ENCODE measurements at regions not wholly inside any gene's neighbourhood (a gene's known extent, or its start where the extent isn't known, plus 50 kb on each side); places are given as distances from the start of the nearest gene placed in this dataset.

DNA sequence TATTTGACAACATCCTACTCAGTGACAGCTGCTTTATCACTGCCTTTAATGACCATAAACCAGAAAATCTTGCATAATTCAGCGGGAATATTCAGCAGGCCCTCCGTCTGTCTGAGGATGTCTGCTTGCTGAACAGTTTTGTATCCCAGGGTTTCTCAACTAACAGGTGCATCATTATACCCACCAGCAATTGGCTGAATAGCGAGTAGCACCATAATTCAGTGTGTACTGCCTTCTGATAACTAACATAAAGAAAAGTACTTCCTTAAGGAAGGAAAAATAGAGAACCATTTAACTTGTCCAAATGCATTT, 680.1 kb downstream of the GALC start:
- in situ Hi-C loops (cut with MboI; ENCODE audit: low sequenced_read_pairs), result no loop called here
- no peak overlapping the region for H3K18ac ChIP-seq (ENCODE audit: low read depth, low read length)
- no peaks in the 10 kb centered on the region for H4K20me1 ChIP-seq (ENCODE audit: insufficient read depth, low read length)
- H3K23ac ChIP-seq (ENCODE audit: low read depth, low read length), result no peak overlapping the region
- H3K56ac ChIP-seq (ENCODE audit: extremely low read depth, insufficient read depth, low read length), result no peak overlapping the region
- H3K9ac ChIP-seq (ENCODE audit: low read depth, low read length), result no peak overlapping the region
- no peak overlapping the region for H2BK15ac ChIP-seq (ENCODE audit: low read depth, low read length)
- dilution Hi-C loops (cut with HindIII; ENCODE audit: low sequenced_read_pairs, unreplicated experiment), result no loop called here
- no peak for ATAC-seq (ENCODE audit: low read depth)
- BruUV-seq (replicated peaks), result no TSS peak
- intact Hi-C loops (cut with micrococcal nuclease), result no loop called here
- H4K91ac ChIP-seq (ENCODE audit: insufficient read depth, low read depth, low read length), result no peak overlapping the region
- no peaks in the 10 kb centered on the region for H3K79me1 ChIP-seq (ENCODE audit: low read depth in 1 of 2, low read length in 2 of 2)
- H4K8ac ChIP-seq (ENCODE audit: low read depth in 2 of 2, low read length in 2 of 2), result no peak overlapping the region
- H3K27ac ChIP-seq (ENCODE audit: insufficient read depth, low read length), result no peak overlapping the region
- H2AK9ac ChIP-seq (replicated peaks; ENCODE audit: low read depth, low read length, poor library complexity), result no peak overlapping the region
- no peak for DNase-seq
- no peak overlapping the region for H2BK120ac ChIP-seq (ENCODE audit: low read depth, low read length)
- ChIA-PET POLR2A (ENCODE audit: unreplicated experiment) (no interaction called here), CTCF (no interaction called here)
- no peak overlapping the region for H2AK5ac ChIP-seq (ENCODE audit: low read depth, low read length)
- H3K4ac ChIP-seq (ENCODE audit: low read depth, low read length), result no peak overlapping the region
- H3K4me2 ChIP-seq (ENCODE audit: low read depth, low read length), result no peak overlapping the region
- H3K27me3 ChIP-seq (ENCODE audit: control insufficient read depth, insufficient read depth, low read length), result no peaks in the 10 kb centered on the region
- no peak overlapping the region for H2AFZ ChIP-seq (replicated peaks; ENCODE audit: low read length, poor library complexity)
- no peaks in the 10 kb centered on the region for H3K4me1 ChIP-seq (ENCODE audit: control insufficient read depth, insufficient read depth, low read length)
- H3K4me3 ChIP-seq (ENCODE audit: insufficient read depth, low read depth, low read length), result no peak overlapping the region
- no peak overlapping the region for H2BK5ac ChIP-seq (ENCODE audit: low read depth, low read length, poor library complexity, severe bottlenecking)
- no peaks in the 10 kb centered on the region for H3K9me1 ChIP-seq (ENCODE audit: insufficient read depth, low read length)
- no peak overlapping the region for H4K5ac ChIP-seq (ENCODE audit: low read depth, low read length)
- H2BK20ac ChIP-seq (ENCODE audit: low read depth, low read length), result no peak overlapping the region
- H3K14ac ChIP-seq (replicated peaks; ENCODE audit: low read depth, low read length), result no peak overlapping the region
- H3K36me3 ChIP-seq (ENCODE audit: control insufficient read depth, insufficient read depth, low read length), result no peaks in the 10 kb centered on the region
- TF ChIP-seq SMC3 (IDR thresholded peaks at IDR 0.05; ENCODE audit: low read depth, low read length), result no peak
- TF ChIP-seq, protein P1, sequence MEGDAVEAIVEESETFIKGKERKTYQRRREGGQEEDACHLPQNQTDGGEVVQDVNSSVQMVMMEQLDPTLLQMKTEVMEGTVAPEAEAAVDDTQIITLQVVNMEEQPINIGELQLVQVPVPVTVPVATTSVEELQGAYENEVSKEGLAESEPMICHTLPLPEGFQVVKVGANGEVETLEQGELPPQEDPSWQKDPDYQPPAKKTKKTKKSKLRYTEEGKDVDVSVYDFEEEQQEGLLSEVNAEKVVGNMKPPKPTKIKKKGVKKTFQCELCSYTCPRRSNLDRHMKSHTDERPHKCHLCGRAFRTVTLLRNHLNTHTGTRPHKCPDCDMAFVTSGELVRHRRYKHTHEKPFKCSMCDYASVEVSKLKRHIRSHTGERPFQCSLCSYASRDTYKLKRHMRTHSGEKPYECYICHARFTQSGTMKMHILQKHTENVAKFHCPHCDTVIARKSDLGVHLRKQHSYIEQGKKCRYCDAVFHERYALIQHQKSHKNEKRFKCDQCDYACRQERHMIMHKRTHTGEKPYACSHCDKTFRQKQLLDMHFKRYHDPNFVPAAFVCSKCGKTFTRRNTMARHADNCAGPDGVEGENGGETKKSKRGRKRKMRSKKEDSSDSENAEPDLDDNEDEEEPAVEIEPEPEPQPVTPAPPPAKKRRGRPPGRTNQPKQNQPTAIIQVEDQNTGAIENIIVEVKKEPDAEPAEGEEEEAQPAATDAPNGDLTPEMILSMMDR (conservative IDR thresholded peaks at IDR 0.05; ENCODE audit: low read depth, low read length), result no peak
- TF ChIP-seq MAZ (IDR thresholded peaks at IDR 0.05; ENCODE audit: borderline replicate concordance, low read depth, low read length), result no peak
- TF ChIP-seq RAD21 (IDR thresholded peaks at IDR 0.05; ENCODE audit: low read length), result no peak
- TF ChIP-seq, protein P2, sequence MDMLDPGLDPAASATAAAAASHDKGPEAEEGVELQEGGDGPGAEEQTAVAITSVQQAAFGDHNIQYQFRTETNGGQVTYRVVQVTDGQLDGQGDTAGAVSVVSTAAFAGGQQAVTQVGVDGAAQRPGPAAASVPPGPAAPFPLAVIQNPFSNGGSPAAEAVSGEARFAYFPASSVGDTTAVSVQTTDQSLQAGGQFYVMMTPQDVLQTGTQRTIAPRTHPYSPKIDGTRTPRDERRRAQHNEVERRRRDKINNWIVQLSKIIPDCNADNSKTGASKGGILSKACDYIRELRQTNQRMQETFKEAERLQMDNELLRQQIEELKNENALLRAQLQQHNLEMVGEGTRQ (IDR thresholded peaks at IDR 0.05; ENCODE audit: low read depth, low read length), result no peak
- no peak for TF ChIP-seq FOS (IDR thresholded peaks at IDR 0.05; ENCODE audit: low read depth, low read length)
- TF ChIP-seq RFX5 (IDR thresholded peaks at IDR 0.05; ENCODE audit: low read depth, low read length), result no peak
- no peak for TF ChIP-seq NFE2L2 (IDR thresholded peaks at IDR 0.05; ENCODE audit: low read depth, low read length)
- no peak for TF ChIP-seq RCOR1 (IDR thresholded peaks at IDR 0.05; ENCODE audit: insufficient replicate concordance, low read length)
- no peak for TF ChIP-seq POLR2A (IDR thresholded peaks at IDR 0.05; ENCODE audit: low read depth, low read length)
- no peak for TF ChIP-seq MXI1 (IDR thresholded peaks at IDR 0.05; ENCODE audit: borderline replicate concordance, low read depth, low read length)
- no peak for TF ChIP-seq MAFK (IDR thresholded peaks at IDR 0.05; ENCODE audit: low read depth, low read length)
- TF ChIP-seq, protein P3, sequence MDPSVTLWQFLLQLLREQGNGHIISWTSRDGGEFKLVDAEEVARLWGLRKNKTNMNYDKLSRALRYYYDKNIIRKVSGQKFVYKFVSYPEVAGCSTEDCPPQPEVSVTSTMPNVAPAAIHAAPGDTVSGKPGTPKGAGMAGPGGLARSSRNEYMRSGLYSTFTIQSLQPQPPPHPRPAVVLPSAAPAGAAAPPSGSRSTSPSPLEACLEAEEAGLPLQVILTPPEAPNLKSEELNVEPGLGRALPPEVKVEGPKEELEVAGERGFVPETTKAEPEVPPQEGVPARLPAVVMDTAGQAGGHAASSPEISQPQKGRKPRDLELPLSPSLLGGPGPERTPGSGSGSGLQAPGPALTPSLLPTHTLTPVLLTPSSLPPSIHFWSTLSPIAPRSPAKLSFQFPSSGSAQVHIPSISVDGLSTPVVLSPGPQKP (IDR thresholded peaks at IDR 0.05; ENCODE audit: borderline replicate concordance, low read depth, low read length), result no peak
- TF ChIP-seq CEBPB (IDR thresholded peaks at IDR 0.05; ENCODE audit: low read depth, low read length), result no peak
- TF ChIP-seq BHLHE40 (IDR thresholded peaks at IDR 0.05; ENCODE audit: low read depth, low read length), result no peak
- TF ChIP-seq CHD1 (IDR thresholded peaks at IDR 0.05; ENCODE audit: low read depth, low read length), result no peak
- WGBS, 2 experiments (ENCODE audit: extremely low coverage in 2 of 2, insufficient read length in 1 of 2), result no CpG with 5 or more reads among the region's 3 CpGs
- 0 out of 2 replicates have a peak, but pooled peaks cover 2% of the 10 kb centered on the region for H3K9me3 ChIP-seq (ENCODE audit: control insufficient read depth, insufficient read depth, low read length)

Measured in IMR-90 (cell line).